NCI-H2081 treated with DMSO at 0.1 percent for 48 hours (cell line): ENCODE measurements at regions not wholly inside any gene's neighbourhood (a gene's known extent, or its start where the extent isn't known, plus 50 kb on each side); places are given as distances from the start of the nearest gene placed in this dataset.

Source experiments
- DNase-seq: peaks from one replicate; lab custom pipeline; 2025; lab: John Stamatoyannopoulos, UW

DNA sequence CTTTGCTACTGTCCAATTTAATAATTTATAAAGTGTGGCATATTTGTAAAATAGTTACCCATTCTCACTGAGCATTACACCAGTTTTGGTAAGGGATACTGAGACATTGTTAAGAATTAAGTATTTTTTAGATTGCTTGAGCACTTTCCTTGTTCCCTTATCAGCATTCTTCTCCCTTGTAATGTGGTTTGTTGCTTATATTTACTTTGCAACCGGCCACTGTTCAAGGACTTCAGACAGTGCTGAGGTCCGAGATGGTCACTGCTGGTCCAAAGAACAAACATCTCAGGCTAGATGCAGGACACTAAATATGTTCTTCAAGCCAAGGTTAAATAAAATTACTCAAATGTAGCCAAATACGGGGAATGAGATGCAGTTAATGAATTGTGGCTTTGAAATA lies 161.4 kb downstream of the TM9SF2 start:
- DNase-seq = no peak

DNA sequence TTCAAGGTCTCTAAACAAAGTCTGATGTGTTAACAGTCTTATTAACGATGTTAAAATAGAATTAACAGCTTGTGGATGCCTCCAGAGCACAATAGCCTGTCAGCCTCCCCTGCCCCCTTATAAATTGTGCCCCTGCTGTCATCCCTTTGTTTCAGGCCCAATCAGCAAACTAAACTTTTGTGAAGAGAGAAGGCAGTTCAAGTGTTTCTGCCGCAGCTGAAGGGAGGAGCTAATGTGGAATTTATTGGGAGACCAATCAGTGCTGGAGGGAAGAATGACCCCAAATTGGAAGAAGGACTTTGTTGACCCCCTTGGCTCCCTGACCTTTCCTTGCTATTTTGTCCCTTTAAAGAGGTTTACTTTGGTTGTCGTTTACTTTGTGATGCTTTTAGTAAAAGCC lies 160.5 kb downstream of the TM9SF2 start:
- no peak for DNase-seq

DNA sequence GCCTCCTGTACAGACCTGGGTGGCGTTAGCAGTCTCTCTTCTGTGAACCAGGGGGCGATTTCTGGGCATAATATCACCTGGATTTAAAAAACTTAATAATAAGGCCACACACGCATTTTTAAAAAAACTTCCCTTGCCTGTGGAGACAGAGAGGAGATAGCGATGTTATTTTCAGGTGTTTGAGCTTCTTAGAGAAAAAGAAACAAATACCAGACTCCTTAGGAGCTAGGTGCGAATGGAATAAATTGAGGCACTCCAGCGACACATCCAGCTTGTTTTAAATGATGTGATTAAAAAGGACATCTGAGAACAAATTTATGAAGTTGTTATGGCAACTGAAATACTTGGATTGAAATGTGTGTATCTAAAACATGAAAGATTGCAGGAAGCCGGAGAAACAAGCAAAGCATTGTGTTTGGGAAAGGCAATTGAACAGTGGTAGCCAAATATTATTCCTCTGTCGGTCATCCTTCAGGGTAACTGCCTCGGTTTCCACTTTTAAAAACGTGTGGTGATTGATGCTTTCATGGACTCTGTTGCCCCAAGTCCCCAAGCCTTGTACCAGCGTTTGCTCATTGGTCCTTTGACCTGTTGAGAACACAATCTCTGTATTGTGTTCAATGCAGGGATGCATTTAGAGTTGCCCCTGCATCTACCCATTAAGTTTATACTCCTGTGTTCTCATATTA lies 158.7 kb downstream of the TM9SF2 start:
- no peak for DNase-seq

DNA sequence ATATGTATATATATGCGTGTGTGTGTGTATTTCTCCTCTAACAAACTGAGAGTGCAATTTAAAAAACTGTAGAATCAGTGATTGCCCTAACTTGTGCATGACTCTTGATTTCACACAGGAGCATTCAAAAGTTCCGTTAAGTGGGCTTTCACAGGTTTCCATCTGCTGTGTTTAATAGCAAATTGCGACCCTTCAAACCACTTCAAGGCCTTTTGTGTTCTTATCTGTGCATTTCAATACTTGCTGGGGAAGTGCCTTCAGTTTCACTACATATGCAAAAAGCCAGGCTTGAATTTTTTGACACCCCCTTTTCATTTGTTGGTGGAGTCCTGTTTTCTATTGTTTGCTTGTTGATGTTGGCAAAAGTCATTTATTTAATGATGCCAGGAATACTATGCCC lies 158.0 kb downstream of the TM9SF2 start:
- no peak for DNase-seq

DNA sequence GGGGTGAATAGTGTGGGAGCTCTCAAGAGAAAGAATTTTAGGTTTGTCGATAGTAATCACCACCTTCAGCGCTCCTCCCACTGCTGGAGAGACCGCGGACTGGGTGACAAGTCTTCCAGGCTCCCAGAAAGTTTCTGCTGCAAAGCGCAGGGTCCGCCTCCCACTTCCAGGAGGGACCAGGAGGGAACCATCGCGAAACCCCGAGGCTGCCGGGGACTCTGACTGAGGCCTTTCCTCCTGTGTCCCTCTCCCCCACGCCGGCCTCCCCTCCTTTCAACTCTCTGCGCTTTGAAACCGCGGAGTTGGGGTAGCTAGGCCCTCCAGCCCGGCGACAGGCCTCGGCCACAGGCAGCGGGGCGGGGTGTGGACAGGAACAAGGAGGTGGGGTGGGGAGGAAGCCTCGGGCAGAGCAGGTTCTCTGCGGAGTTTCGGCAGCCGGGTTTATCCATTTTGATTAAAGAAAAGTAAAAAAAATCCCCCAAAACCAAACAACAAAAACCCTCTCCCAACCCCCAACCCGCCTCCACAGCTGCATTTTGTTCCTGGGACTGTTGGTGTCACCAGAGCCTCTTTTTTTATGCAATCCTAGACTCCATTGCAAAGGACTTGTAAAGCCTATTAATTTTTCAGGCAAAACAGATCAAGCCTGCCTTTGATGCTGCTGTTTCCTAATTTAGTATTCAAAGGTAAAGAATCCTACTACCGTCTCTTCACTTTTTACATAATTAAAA lies 157.2 kb downstream of the TM9SF2 start:
- DNase-seq = peak; percentile 67

DNA sequence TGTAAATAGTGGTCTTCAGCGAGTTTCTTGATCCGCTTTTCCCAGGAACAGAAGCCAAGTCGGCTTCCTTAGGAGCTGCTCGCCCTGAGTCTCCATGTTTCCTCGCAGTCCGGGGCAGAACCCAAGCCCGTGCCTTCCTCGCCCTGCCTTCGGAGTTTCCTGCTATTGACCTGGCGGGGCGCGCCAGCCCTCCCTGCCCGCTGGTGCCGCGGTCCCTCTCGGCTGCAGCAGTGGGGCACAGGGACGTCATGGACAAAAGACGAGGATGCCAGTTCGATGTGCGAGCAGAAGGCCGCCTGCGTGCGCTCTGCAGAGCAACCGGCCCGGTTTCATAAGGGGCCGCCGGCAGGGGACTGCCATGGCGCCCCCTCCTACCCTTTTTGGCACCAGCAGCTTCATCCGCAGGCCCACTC lies 156.6 kb downstream of the TM9SF2 start:
- no peak for DNase-seq

DNA sequence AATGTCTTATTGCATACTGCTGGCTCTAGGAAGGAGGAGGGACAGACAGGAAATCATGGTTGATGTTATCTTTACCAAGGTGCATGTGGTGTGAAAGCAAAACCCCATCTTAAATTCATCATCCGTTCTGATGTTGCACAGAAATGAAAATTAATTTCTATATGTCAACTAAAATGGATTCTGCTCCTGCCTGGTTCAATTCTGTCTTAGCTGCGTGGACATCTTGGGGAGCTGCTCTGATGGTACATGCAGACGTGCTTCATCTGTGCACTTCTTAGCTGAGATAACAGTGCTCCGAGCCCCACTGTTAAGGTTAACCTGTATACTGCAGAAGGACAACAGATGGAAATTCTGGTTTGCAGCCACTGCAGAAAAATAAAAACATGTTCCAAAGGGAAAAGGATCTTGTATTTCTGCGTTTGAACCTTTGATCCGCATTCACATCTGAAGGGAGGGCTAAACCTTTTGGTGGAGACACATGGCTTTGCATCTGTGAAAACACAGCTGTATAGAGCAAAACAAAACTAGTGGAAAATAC lies 155.6 kb downstream of the TM9SF2 start:
- no peak for DNase-seq

DNA sequence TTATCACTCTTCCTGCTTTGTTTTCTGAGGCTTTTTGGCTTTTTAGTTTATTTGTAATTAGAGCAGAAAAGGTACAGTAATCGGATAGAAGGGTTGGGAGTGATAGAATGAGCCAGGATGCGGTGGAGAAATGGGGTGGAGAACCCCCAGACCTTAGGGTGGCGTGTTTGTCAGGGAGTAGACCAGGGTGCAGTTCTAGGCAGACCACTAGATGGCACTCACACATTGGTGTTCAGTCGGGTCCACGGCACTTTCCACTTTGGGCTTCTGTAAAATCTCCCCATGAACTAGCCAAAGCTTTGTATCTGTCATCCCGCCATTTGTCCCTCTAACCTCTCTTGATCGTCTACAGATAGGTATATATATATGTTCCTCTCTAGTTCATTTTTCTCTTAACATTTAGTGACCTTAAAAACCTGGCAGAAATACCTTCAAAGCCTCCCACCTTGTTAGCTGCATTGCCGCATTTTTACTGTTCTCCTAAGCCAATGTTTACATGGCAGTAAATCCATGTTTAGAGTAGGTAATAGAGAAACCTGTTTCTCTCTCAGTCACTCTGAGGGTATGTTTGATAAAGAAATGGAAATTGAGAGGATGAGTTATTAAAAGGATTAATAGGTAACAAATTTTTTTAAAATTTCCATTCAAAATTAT lies 154.9 kb downstream of the TM9SF2 start:
- DNase-seq = peak; percentile 75

DNA sequence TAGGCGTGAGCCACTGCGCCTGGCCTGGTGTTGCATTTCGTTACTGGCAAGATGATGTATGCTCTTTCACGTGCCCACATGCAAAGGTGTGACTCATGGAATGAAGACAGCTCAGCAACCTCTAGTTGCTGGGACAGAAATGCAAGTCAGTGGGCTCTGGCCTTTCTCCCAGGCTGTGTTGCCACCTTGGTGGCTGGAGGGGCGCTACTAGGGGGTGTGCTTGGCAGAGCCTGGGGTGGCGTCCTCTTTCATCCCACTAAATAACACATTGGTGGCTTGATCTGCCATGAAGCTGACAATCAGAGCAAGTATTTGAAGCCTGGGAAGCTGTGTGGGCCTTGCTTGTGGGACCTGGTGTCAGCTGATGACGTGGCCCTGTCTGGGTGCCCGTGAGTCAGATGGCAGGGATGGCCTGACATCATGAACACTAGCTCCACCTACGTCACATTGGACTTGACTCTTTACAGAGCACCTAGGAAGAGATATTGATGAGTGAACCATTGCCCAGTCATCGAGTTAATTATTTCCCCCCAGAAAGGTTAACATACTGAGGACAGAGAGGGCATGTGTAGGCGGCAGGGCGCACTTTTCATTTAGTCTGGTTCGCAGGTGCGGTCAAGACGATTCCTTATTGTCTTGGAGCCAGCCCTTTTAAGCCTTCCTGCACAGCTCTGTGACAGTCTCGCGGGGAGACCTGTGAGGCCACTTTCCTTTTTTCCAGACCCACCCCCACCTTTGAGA lies 154.2 kb downstream of the TM9SF2 start:
- no peak for DNase-seq

DNA sequence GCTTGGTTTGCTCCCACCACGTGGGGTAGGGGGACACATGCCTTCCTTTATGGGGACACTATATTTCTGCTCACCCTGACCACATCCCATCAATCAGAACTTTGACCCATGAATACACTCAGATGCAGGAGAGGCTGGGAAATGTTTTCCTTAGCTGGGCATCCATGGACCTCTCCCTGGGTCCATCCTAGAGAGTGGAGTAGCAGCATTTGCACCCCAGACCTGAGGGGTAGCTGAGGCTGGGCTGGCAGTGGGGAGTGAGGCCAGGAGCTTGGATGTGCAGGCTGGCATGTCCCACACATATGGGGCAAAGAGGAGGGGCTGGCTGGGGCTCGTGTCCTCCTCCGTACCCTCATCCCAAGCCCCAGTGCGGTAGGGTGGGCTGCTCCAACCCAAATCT lies 152.8 kb downstream of the TM9SF2 start:
- DNase-seq = no peak

DNA sequence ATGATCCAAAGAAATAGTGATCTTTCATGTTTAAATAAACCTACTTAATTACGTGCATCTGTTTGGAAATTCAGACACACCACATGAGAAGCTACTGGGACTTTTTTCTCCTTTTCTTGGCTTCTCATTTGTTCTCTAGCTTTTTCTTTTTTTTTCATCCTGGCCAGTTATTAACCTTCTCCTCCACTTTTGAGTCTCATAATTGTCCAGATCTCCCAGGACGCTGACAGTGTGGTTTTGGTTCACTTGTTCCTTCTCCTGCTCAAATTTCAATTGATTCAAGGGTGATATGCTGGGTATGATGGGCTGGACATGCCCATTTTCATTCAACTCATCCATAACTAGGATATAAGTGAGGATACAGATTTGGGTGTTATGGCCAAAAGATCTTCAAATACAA lies 152.3 kb downstream of the TM9SF2 start:
- no peak for DNase-seq

DNA sequence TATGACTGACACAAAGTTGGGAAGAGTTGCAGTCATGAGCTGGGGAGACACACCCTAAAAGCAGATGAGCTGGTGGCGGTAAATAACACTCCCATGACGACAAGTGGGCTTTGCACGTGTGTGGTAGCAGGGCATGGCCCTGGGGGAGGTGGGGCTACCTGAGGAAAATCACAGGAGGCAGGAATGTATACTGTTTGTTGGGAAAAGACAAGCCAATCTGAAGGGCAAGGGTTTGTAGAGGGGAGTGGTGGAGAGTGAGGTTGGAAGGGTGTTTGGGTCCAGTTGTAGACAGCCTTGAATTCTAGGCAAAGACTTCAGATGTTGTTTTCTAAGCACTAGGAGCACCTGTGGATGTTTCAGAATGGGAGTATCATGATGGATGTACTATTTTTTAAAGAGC lies 151.6 kb downstream of the TM9SF2 start:
- DNase-seq = no peak

DNA sequence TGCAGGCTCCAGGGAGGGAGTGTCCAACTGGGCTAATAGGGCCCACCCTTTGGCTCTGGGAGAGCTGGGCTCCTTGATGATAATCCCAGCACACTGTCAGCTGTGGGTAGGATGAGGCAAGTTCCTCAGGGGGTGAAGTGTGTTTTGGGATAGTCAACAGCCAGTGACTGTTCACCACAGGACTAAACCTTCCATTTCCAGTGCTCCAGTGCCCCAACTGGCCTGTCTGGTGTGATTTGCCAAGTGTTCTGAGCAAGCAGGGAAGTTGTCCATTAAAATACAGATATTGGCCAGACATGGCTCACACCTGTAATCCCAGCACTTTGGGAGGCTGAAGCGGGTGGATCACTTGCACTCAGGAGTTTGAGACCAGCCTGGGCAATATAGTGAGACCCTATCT lies 150.9 kb downstream of the TM9SF2 start:
- no peak for DNase-seq

DNA sequence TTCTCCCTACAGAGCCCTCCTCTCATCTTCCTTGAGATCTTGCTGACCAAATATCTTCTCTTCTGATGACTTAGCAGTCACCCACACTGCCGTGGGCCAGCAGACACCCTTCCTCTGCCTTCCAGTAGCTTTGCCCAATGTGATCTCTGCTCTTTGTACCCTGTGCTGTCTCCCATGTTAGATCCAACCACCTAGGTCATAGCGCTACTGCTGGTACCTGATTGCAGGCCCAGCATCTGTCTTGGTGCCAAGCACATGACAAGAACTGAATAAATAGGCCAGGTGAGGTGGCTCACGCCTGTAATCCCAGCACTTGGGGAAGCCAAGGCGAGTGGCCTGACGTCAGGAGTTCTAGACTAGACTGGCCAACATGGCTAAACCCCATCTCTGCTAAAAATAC lies 149.7 kb downstream of the TM9SF2 start:
- DNase-seq = no peak

DNA sequence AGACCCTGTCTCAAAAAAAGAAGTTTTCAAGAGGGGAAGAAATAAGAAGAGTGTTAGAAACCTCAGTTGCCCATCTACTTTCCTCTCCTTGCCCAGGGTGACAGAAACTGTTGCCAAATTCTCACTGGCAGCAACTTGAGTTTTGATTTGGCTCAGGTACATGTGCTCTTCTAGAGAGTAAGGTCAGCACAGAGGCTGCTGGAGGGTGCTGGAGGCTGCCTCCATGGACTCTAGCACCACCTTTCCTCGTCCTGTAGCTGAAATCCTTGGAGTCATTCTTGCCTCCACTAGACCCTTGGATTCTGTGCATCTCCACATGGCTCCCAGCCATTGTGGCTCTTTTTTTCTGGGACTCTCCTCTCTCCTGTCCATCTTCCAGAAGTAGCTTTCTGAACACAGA lies 149.1 kb downstream of the TM9SF2 start:
- DNase-seq = no peak

DNA sequence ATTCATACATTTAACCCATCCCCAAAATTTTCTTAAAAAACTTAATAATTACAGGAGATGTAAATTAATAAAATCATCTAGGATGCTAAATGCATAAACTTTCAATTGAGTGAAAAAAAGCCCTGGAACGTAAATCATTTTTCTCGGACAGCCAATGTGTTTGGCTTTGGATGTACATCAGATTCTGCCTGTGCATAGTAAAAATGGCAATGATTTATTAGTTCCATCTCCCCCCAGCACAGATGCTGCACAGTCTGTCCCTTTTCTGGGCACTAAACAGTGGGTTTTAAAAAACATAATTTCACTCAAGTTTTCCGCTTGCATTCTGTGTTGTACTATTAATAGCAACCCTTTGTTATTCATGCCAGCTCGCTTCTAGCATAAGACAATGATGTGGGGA lies 147.7 kb downstream of the TM9SF2 start:
- no peak for DNase-seq

DNA sequence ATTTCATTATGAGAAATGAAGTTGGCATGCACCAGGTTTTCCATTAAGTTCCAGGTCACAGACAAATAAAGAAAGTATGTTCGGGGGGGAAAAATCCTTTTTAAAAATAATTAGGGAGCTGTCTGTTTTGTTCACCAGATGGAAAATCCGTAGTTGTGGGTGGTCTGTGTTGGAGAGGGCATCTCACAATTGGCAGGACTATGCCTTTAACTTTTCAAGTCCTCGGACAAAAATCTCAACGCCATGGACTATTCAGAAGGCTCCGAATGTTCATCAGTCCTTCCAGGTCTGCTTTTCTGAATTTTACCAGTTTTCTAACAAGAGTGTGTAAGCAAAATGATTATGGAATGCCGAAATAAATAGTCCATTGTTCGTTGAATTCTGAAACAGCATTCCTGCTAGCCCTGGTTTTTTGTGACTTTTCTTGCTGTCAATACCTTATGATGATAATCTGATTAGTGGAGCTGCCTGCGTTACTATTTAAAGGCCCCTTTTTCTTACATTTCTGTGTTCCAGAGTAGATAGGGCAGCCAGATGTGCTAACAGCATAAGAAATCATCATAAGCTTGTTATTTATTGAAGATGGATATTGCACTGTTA lies 146.9 kb downstream of the TM9SF2 start:
- DNase-seq = no peak

DNA sequence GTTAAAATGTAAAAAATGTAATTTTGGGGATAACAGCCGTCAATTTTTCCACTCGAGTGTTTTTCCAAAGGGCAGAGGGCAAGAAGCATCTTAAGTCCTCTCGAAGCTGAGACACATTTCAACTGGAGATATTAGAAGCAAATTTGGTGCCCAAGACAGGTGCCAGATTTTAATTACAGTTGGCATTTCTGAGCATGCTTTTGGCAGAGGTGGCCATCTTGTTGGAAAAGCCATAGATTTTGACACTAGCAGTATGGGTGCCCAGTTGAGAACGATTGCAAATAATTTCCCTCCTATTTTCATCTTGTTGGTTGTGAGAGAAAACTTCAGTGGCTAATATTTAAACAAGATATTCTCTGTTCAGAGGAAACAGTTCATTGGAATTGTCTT lies 146.3 kb downstream of the TM9SF2 start:
- no peak for DNase-seq

DNA sequence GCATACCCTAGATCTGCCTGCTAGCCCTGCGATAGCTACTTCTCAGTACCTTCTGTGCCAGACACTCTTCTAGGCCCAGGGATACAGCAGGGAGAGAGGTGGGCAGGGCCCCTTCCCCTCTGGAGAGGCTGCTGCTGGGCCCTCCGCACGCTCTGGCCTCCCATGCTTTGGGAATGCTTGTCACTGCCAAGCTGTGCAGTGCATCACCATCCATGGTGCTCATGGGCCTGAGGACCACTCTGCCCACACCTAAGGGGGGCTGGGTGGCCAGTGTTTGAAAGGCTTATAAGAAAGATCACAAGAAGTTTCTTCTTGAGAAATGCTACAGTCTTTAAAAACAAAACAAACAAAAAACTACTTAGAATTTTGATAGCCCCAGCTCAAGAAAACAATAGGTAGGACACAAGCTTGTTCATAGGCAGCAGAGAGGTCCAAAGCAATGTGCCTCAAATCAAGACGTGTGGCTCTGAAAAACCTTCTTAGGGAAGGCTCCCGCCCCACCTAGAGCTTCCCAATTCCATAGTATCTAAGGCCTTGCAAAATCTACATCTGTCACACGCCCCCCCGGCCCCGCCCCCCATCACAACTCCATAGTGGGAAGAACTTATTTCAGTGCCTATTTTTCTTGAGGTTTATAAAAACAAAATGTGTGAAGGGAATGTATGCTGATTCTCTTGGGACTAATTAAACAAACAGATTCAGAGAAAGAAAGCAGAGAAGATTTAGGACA lies 145.8 kb downstream of the TM9SF2 start:
- no peak for DNase-seq

DNA sequence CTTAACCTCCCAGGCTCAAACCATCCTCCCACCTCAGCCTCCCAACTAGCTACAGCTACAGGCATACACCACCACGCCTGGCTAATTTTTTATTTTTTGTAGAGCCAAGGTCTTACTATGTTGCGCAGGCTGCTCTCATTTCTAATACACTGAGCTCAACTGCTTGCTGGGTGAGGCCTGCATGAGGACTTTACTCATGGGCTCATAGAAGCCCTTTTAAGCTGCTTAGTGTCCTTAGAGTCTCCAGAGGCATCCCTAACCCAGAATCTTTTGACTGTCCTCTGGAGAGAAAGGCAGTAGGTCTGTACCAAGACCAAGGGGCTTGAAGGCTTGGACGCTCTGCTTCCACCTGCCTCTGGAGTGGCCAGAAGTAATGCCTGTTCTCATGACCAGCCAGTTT lies 141.6 kb downstream of the TM9SF2 start:
- DNase-seq = no peak

DNA sequence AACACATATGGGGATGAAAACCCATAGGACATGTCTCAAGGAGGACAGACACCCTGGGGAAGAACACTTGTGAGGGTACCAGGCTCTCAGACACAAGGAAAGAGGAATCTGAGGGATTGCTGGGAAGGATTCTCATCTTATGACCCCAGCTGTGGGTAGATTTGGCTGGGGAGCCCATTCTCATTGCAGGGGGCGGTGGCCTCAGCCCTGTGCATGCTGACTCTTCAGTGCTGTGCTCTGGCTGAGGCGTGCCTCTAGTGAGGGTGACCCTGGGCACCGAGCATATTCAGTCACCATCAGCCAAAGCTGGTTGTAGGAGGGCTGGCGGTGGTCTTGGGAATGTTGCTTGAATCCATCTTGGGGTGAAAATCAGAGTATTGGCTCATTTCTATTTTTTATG lies 140.7 kb downstream of the TM9SF2 start:
- DNase-seq = no peak
